OCI-LY7 (cell line): ENCODE measurements at regions not wholly inside any gene's neighbourhood (a gene's known extent, or its start where the extent isn't known, plus 50 kb on each side); places are given as distances from the start of the nearest gene placed in this dataset.

Source experiments
- BruUV-seq: library from RNA; stranded (reverse); fragments of 400-500 nt; replicated peaks from 2 replicates; lab custom pipeline; 2021; lab: Mats Ljungman, UMichigan
- CTCF ChIA-PET: fragments of 300-600 bp; sonication (Branson Sonifier 250); formaldehyde crosslinking; loops from one replicate; lab custom pipeline; 2022; ENCODE audit warnings: antibody characterized with exemption; ENCODE audit not compliant: unreplicated experiment; lab: Charles Lee
- POLR2A ChIA-PET: fragments of 300-600 bp; sonication (Branson Sonifier 250); formaldehyde crosslinking; loops from one replicate; lab custom pipeline; 2022; ENCODE audit warnings: antibody characterized with exemption; lab: Charles Lee
- DNase-seq: peaks from one replicate; pipeline ENCODE4 v3.0.0-alpha.2; 2015; ENCODE audit warnings: low spot score
- H2AFZ ChIP-seq: fragments of 200-600 bp; sonication (generic), shearing (Covaris generic); 2 replicates; pipeline ENCODE4 v1.6.1; 2014; ENCODE audit warnings: mild to moderate bottlenecking, antibody characterized with exemption, low read length, moderate library complexity
- H3K27ac ChIP-seq: fragments of 200-600 bp; sonication (generic); 2 replicates; pipeline ENCODE4 v1.5.1; 2014; ENCODE audit warnings: mixed run types, low read depth, mild to moderate bottlenecking, moderate library complexity, low read length, inconsistent platforms; ENCODE audit not compliant: poor library complexity, severe bottlenecking
- H3K36me3 ChIP-seq: fragments of 200-600 bp; sonication (generic); 2 replicates; pipeline ENCODE4 v1.6.1; 2014; ENCODE audit warnings: mild to moderate bottlenecking, antibody characterized with exemption, low read length, moderate library complexity, mixed read lengths; ENCODE audit not compliant: insufficient read depth
- H3K4me1 ChIP-seq: fragments of 200-600 bp; sonication (generic); 2 replicates; pipeline ENCODE4 v1.5.1; 2014; ENCODE audit warnings: mild to moderate bottlenecking, low read length; ENCODE audit not compliant: insufficient read depth, poor library complexity, severe bottlenecking
- H3K4me2 ChIP-seq: fragments of 200-600 bp; sonication (generic); 2 replicates; pipeline ENCODE4 v1.6.1; 2014; ENCODE audit warnings: mild to moderate bottlenecking, low read length
- H3K4me3 ChIP-seq: fragments of 200-600 bp; sonication (generic); 2 replicates; pipeline ENCODE4 v1.5.1; 2014; ENCODE audit warnings: mild to moderate bottlenecking, low read depth, low read length; ENCODE audit not compliant: poor library complexity, severe bottlenecking
- H3K79me2 ChIP-seq: fragments of 200-600 bp; sonication (generic); 2 replicates; pipeline ENCODE4 v1.6.1; 2016; ENCODE audit warnings: low read depth, mild to moderate bottlenecking, low read length, moderate library complexity, mixed read lengths; ENCODE audit not compliant: insufficient read depth
- H3K9me2 ChIP-seq: fragments of 200-600 bp; sonication (generic); 2 replicates; pipeline ENCODE4 v1.6.1; 2016; ENCODE audit warnings: mild to moderate bottlenecking, low read length, mixed read lengths; ENCODE audit not compliant: insufficient read depth
- H3K9me3 ChIP-seq: fragments of 200-600 bp; sonication (generic); 2 replicates; pipeline ENCODE4 v1.6.1; 2014; ENCODE audit warnings: mild to moderate bottlenecking, mixed run types, low read length, mixed read lengths
- H4K20me1 ChIP-seq: fragments of 200-600 bp; sonication (generic); 2 replicates; pipeline ENCODE4 v1.6.1; 2014; ENCODE audit warnings: mild to moderate bottlenecking, antibody characterized with exemption, low read length, moderate library complexity, mixed read lengths; ENCODE audit not compliant: insufficient read depth
- EZH2phosphoT487 ChIP-seq: fragments of 200-600 bp; sonication (generic); IDR thresholded peaks from 2 replicates; pipeline ENCODE4 v1.6.1; 2018; ENCODE audit warnings: low read depth, borderline replicate concordance, mild to moderate bottlenecking, mixed run types, antibody characterized with exemption, low read length, moderate library complexity, mixed read lengths
- intact Hi-C: fragments of 100-400 bp; cut with micrococcal nuclease; formaldehyde crosslinking; loops from one replicate; pipeline ENCODE4 v1.10.0; 2022; ENCODE audit not compliant: unreplicated experiment
- TF ChIP-seq, protein P1 (sequence below): fragments of 200-600 bp; sonication (generic); conservative IDR thresholded peaks from 2 replicates; pipeline ENCODE4 v1.5.1; 2014; ENCODE audit warnings: mild to moderate bottlenecking, antibody characterized with exemption, low read length, moderate library complexity, mixed read lengths

DNA sequence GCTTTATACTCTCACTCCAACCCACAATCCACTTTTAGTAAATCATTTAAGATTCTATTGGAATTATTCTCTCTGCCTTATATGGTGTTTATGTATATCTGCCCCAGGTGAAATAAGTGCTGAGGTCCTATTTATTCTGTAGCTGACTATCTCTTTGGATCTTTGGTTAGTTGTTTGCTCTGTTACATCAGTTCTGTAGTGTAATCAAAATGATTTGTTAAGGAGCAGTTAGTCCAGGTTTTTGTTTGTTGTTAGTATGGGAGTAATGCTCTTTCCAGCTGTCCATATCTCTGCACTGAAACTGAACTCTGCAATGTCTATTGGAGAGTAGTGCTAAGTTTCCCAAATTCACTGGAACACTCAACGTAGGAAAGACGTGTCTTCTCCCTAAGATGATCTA, 615.8 kb downstream of the SNAPC1 start:
- no peaks in the 10 kb centered on the region for H3K36me3 ChIP-seq
- DNase-seq, result no peak
- intact Hi-C loops, result no loop called here
- H3K4me3 ChIP-seq, result no peak overlapping the region
- H3K4me2 ChIP-seq, result no peak overlapping the region
- no peaks in the 10 kb centered on the region for H3K9me2 ChIP-seq
- no peak overlapping the region for H3K27ac ChIP-seq
- CTCF ChIA-PET, result no interaction called here
- no TSS peak for BruUV-seq
- POLR2A ChIA-PET, result no interaction called here
- no peaks in the 10 kb centered on the region for H3K79me2 ChIP-seq
- H4K20me1 ChIP-seq, result no peaks in the 10 kb centered on the region
- no peak for TF ChIP-seq EZH2phosphoT487
- TF ChIP-seq, protein P1, sequence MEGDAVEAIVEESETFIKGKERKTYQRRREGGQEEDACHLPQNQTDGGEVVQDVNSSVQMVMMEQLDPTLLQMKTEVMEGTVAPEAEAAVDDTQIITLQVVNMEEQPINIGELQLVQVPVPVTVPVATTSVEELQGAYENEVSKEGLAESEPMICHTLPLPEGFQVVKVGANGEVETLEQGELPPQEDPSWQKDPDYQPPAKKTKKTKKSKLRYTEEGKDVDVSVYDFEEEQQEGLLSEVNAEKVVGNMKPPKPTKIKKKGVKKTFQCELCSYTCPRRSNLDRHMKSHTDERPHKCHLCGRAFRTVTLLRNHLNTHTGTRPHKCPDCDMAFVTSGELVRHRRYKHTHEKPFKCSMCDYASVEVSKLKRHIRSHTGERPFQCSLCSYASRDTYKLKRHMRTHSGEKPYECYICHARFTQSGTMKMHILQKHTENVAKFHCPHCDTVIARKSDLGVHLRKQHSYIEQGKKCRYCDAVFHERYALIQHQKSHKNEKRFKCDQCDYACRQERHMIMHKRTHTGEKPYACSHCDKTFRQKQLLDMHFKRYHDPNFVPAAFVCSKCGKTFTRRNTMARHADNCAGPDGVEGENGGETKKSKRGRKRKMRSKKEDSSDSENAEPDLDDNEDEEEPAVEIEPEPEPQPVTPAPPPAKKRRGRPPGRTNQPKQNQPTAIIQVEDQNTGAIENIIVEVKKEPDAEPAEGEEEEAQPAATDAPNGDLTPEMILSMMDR, result no peak
- H3K4me1 ChIP-seq, result no peaks in the 10 kb centered on the region
- H2AFZ ChIP-seq, result no peak overlapping the region
- no peaks in the 10 kb centered on the region for H3K9me3 ChIP-seq

DNA sequence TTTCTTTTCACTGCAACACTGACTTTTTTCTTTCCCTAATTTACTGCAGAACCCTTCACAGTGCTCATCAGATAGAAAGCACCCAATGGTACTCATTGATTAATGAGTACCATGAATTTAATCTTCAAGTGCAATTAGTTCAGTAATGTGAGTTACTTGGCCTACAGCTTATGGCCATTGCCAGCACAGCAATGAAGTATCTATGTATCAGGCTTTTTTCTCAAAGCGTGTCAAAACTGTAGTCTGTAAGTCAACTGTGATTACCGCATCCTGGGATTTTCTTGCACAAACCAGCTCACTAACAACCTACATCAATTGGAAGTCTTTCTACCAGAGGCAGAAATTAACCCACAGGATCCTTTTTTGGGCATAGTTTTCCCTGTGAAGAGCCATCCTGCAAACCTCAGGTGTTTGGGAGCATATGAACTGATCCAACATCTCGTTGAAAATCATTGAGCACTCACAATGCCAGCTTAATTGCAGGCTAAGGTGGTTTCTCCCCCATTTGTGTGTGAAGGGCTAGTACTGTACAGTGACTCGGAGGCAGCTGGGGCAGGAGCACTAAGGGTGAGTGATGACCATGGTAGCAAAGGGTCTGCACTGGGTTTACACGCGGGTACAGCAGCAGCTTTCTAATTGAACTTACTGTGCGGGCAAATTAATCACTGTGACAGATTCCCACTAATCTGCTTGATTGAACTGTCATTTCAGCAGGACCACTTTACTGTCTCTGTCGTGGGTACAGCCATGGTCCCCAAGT, 619.3 kb downstream of the SNAPC1 start:
- Histone ChIP-seq H3K27ac (no peak overlapping the region), H3K4me3 (no peak overlapping the region), H2AFZ (no peak overlapping the region), H3K4me1 (no peaks in the 10 kb centered on the region), H3K79me2 (no peaks in the 10 kb centered on the region), H3K9me2 (no peaks in the 10 kb centered on the region), H4K20me1 (no peaks in the 10 kb centered on the region), H3K4me2 (no peak overlapping the region), H3K9me3 (no peaks in the 10 kb centered on the region), H3K36me3 (no peaks in the 10 kb centered on the region)
- ChIA-PET CTCF (no interaction called here), POLR2A (no interaction called here)
- BruUV-seq, result no TSS peak
- intact Hi-C loops, result loop anchor here (2.0 kb wide), 1 partner anchor 35 kb away; no protein-coding TSS in a partner anchor
- no peak for DNase-seq
- no peak for TF ChIP-seq EZH2phosphoT487
- TF ChIP-seq, protein P1, result no peak

DNA sequence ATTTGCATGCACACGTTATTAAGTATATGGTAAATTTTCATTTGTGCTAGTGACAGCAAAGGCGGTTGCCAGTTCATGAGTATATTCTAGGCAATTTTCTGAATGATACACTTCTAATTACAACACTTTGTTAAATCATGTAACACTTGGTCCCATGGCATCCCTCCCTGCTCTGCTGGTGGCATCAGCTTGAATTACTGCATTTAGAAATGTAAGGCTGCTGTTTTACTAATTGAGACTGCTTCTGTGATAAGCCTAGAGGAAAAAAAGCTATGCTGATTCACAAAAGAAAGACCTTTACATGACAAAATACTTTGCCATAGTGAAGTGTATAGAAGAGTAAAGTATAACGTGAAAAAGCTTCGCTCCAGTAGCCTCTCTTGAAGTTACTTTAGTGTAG, 636.1 kb downstream of the KCNH5 start:
- H3K36me3 ChIP-seq, result no peaks in the 10 kb centered on the region
- intact Hi-C loops, result no loop called here
- CTCF ChIA-PET, result no interaction called here
- TF ChIP-seq, protein P1, result no peak
- TF ChIP-seq EZH2phosphoT487, result no peak
- H3K9me3 ChIP-seq, result no peaks in the 10 kb centered on the region
- no peak overlapping the region for H3K4me3 ChIP-seq
- no peaks in the 10 kb centered on the region for H3K9me2 ChIP-seq
- no peak overlapping the region for H2AFZ ChIP-seq
- H3K79me2 ChIP-seq, result no peaks in the 10 kb centered on the region
- DNase-seq, result no peak
- H3K4me2 ChIP-seq, result no peak overlapping the region
- H4K20me1 ChIP-seq, result no peaks in the 10 kb centered on the region
- no peaks in the 10 kb centered on the region for H3K4me1 ChIP-seq
- H3K27ac ChIP-seq, result no peak overlapping the region
- POLR2A ChIA-PET, result interaction anchor here (0.5 to 0.7 kb wide), 2 partner anchors 87 to 688 kb away, joined by 3 to 4 read pairs; no protein-coding TSS in a partner anchor
- no TSS peak for BruUV-seq
